HepG2 (cell line): ENCODE measurements at regions not wholly inside any gene's neighbourhood (a gene's known extent, or its start where the extent isn't known, plus 50 kb on each side); places are given as distances from the start of the nearest gene placed in this dataset.

ENCODE experiments used
- MBD4 ChIP-seq: IDR thresholded peaks from 2 replicates; pipeline ENCODE4 v1.6.1; 2012; ENCODE audit warnings: low read length, inconsistent platforms, borderline replicate concordance
- TF ChIP-seq, protein P1 (sequence below): sonication (generic); formaldehyde crosslinking; IDR thresholded peaks from 2 replicates; pipeline ENCODE4 v1.5.0; 2020; ENCODE audit warnings: mild to moderate bottlenecking, missing genetic modification reagents, moderate library complexity

DNA sequence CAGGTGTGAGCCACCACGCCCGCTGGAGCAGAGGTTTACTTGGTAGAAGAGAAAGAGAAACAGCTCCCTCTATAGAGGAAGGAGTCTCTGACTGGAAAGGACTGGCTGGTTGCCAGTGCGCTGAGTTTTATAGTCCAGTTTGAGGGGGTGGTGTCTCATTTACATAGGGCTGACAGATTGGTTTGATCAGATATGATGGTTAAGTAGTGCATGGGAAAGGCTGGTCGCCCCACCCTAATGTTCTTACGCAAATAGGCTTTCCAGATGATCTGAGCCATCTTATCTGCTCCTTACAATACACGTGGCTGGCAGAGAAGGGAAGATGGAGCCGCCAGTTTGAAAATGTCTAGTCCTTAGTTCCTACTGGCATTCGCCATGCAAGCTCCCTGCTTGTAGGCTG lies 439.5 kb downstream of the NAF1 start:
- TF ChIP-seq, protein P1, sequence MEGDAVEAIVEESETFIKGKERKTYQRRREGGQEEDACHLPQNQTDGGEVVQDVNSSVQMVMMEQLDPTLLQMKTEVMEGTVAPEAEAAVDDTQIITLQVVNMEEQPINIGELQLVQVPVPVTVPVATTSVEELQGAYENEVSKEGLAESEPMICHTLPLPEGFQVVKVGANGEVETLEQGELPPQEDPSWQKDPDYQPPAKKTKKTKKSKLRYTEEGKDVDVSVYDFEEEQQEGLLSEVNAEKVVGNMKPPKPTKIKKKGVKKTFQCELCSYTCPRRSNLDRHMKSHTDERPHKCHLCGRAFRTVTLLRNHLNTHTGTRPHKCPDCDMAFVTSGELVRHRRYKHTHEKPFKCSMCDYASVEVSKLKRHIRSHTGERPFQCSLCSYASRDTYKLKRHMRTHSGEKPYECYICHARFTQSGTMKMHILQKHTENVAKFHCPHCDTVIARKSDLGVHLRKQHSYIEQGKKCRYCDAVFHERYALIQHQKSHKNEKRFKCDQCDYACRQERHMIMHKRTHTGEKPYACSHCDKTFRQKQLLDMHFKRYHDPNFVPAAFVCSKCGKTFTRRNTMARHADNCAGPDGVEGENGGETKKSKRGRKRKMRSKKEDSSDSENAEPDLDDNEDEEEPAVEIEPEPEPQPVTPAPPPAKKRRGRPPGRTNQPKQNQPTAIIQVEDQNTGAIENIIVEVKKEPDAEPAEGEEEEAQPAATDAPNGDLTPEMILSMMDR (CRISPR knock-in tag): 0 out of 2 replicates have a peak, but pooled peaks have one; percentile 8
- TF ChIP-seq MBD4: no peak
